Spleen (tissue), 11 donors: ENCODE measurements at regions not wholly inside any gene's neighbourhood (a gene's known extent, or its start where the extent isn't known, plus 50 kb on each side); places are given as distances from the start of the nearest gene placed in this dataset.

Experiments used
- DNase-seq: peaks from one replicate; pipeline ENCODE4 v3.0.0-alpha.2; 2020
- H3K27ac ChIP-seq, 8 donors: fragments of 200-600 bp; sonication (generic) in 7 of 8; 1 replicate in 4 of 8; 2 replicates in 4 of 8; pipeline versions ENCODE4 v1.5.0 to v1.8.0; 2016 to 2021; ENCODE audit warnings: inconsistent platforms in 4 of 8, mild to moderate bottlenecking in 4 of 8, moderate library complexity in 1 of 8
- H3K27me3 ChIP-seq, 7 donors: fragments of 200-600 bp; sonication (generic) in 6 of 7; replicated peaks in 1 of 7; 1 replicate in 4 of 7; 2 replicates in 3 of 7; pipeline versions ENCODE4 v1.5.0 to v1.8.0; 2016 to 2021; ENCODE audit warnings: inconsistent platforms in 3 of 7, mild to moderate bottlenecking in 1 of 7
- H3K36me3 ChIP-seq, 6 donors: fragments of 200-600 bp; sonication (generic) in 5 of 6; 1 replicate in 4 of 6; 2 replicates in 2 of 6; pipeline versions ENCODE4 v1.5.0 to v1.8.0; 2016 to 2021; ENCODE audit warnings: inconsistent platforms in 2 of 6
- H3K4me1 ChIP-seq, 6 donors: fragments of 200-600 bp; sonication (generic) in 5 of 6; 1 replicate in 3 of 6; 2 replicates in 3 of 6; pipeline versions ENCODE4 v1.5.0 to v1.8.0; 2016 to 2021; ENCODE audit warnings: inconsistent platforms in 3 of 6
- H3K4me3 ChIP-seq, 8 donors: fragments of 200-600 bp; sonication (generic) in 7 of 8; 1 replicate in 4 of 8; 2 replicates in 4 of 8; pipeline versions ENCODE4 v1.5.0 to v1.8.0; 2016 to 2021; ENCODE audit warnings: inconsistent platforms in 4 of 8, mild to moderate bottlenecking in 4 of 8, moderate library complexity in 2 of 8
- H3K9me3 ChIP-seq, 8 donors: fragments of 200-600 bp; sonication (generic) in 7 of 8; 1 replicate in 4 of 8; 2 replicates in 4 of 8; pipeline versions ENCODE4 v1.5.0 to v1.8.0; 2016 to 2021; ENCODE audit warnings: inconsistent platforms in 4 of 8
- CTCF ChIP-seq, 11 experiments: fragments of 200-600 bp in 7 of 11; fragments of 450-650 bp in 4 of 11; sonication (generic) in 4 of 11; IDR thresholded peaks in 8 of 11; conservative IDR thresholded peaks in 3 of 11; 1 replicate in 7 of 11; 2 replicates in 4 of 11; pipeline versions ENCODE4 v1.4.0 to v1.8.0; 2016 to 2021; ENCODE audit warnings: antibody characterized with exemption in 11 of 11, inconsistent platforms in 4 of 11, mild to moderate bottlenecking in 1 of 11
- POLR2A ChIP-seq, 3 donors: fragments of 450-650 bp; IDR thresholded peaks; one replicate each; pipeline ENCODE4 v1.5.1; 2017; ENCODE audit warnings: antibody characterized with exemption in 3 of 3, mild to moderate bottlenecking in 1 of 3
- POLR2AphosphoS5 ChIP-seq, 3 donors: sonication (generic); formaldehyde crosslinking; IDR thresholded peaks; one replicate each; pipeline ENCODE4 v1.5.1; 2017; ENCODE audit warnings: antibody characterized with exemption in 3 of 3
- WGBS, 5 donors: extraction: QIAGEN DNeasy Blood & Tissue Kit in 3 of 5; methylation state at CpG; one replicate each; pipeline versions ENCODE4 v1.1.5 to v1.1.7; 2013 to 2018; 5-methylcytosine and 5-hydroxymethylcytosine counted together
- intact Hi-C: fragments of 100-400 bp; cut with DNase I; formaldehyde crosslinking; loops from one replicate; pipeline ENCODE4 v1.15.0; 2023; ENCODE audit warnings: low total_unique reads
- donor health status: healthy with polysubstance abuse.
- donor health status: DM: no; HTN: no; CAD: no; lungs with moderate emphysema.
- donor health status: DM: no; HTN: no; CAD: no.
- donor health status: Bipolar disorder and iron deficiency.
- donor health status: healthy.
- donor health status: DM: no; HTN: no; CAD: no.
- donor health status: DM: yes; HTN: yes; CAD: no.

DNA sequence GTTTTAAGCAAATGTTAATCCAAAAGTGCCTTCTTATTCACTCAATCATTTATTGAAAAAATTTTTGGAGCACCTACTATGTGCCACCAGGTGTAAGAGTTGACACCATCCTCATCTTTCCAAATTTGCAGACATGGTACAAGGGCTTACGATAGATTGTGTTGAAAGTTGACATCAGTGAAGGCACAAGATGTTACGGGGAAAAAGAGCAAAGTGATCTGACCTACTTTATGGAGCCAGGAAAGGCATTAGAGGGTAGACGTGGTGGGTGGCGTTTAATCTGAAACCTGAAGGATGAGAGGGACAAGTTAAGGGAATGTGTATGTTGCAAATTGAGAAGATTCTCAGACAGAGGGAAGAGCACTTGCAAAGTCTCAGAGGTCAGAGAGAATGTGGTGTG lies 167.8 kb upstream of the HAND2 start:
- intact Hi-C loops, result no loop called here
- Histone ChIP-seq H3K36me3 (no peaks in the 10 kb centered on the region), H3K27ac (no peak overlapping the region), H3K27me3 (no peaks in the 10 kb centered on the region), H3K9me3 (no peaks in the 10 kb centered on the region), H3K4me3 (no peak overlapping the region), H3K4me1 (no peaks in the 10 kb centered on the region)
- DNase-seq, result no peak
- no peak for TF ChIP-seq POLR2A (IDR thresholded peaks at IDR 0.05)
- no peak for TF ChIP-seq CTCF (IDR thresholded peaks at IDR 0.05 in 8 of 11, conservative IDR thresholded peaks at IDR 0.05 in 3 of 11)
- TF ChIP-seq POLR2AphosphoS5 (IDR thresholded peaks at IDR 0.05), result no peak
- WGBS, 5 donors, result 61 to 83% (median 79%) methylated on average over 4 of the region's 4 CpGs

GRCh38 chr4:173696551-173696950 lies 166.5 kb upstream of the HAND2 start:
- intact Hi-C loops, result no loop called here
- no peaks in the 10 kb centered on the region for H3K27me3 ChIP-seq
- 94 to 100% (median 96%) methylated on average over 1 of the region's 1 CpG for WGBS, 5 donors
- no peaks in the 10 kb centered on the region for H3K36me3 ChIP-seq
- H3K4me3 ChIP-seq, result no peak overlapping the region
- H3K4me1 ChIP-seq, result no peaks in the 10 kb centered on the region
- no peak for DNase-seq
- no peak for TF ChIP-seq POLR2AphosphoS5 (IDR thresholded peaks at IDR 0.05)
- no peak for TF ChIP-seq CTCF (IDR thresholded peaks at IDR 0.05 in 8 of 11, conservative IDR thresholded peaks at IDR 0.05 in 3 of 11)
- no peak for TF ChIP-seq POLR2A (IDR thresholded peaks at IDR 0.05)
- no peaks in the 10 kb centered on the region for H3K9me3 ChIP-seq
- no peak overlapping the region for H3K27ac ChIP-seq

- Histone ChIP-seq H3K4me3 (no peak overlapping the region), H3K27ac (no peak overlapping the region), H3K27me3 (no peaks in the 10 kb centered on the region), H3K36me3 (no peaks in the 10 kb centered on the region), H3K4me1 (no peaks in the 10 kb centered on the region), H3K9me3 (no peaks in the 10 kb centered on the region)
- 70 to 75% (median 74%) methylated on average over 5 of the region's 5 CpGs for WGBS, 5 donors
- TF ChIP-seq POLR2AphosphoS5 (IDR thresholded peaks at IDR 0.05) (no peak), CTCF (IDR thresholded peaks at IDR 0.05 in 8 of 11, conservative IDR thresholded peaks at IDR 0.05 in 3 of 11) (no peak), POLR2A (IDR thresholded peaks at IDR 0.05) (no peak)
- DNase-seq, result no peak
- intact Hi-C loops, result no loop called here
These were observed 166.0 kb upstream of the HAND2 start for GRCh38 chr4:173696011-173696410.

DNA sequence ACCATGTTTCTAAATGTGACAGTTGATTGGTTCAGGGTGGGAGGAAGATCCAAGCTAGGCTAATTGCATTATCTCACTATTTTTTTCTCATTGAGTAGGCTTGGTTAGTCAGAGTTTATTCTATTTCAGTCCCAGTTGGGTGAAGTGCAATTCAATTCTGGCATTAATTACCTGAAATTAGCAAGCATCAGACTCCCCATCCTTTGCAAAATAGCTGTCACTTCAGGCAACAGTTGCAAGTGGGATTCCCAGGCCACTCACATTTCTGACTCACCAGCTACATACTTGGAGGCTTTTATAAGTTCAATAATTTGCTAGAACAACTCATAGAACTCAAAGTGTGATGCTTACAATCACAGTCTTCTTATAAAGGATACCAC lies 155.8 kb upstream of the HAND2 start:
- intact Hi-C loops, result no loop called here
- no peak for DNase-seq
- H3K27ac ChIP-seq, result no peak overlapping the region
- H3K4me1 ChIP-seq, result no peaks in the 10 kb centered on the region
- no peak overlapping the region for H3K4me3 ChIP-seq
- H3K9me3 ChIP-seq, result no peaks in the 10 kb centered on the region
- H3K36me3 ChIP-seq, result no peaks in the 10 kb centered on the region
- no peaks in the 10 kb centered on the region for H3K27me3 ChIP-seq
- TF ChIP-seq POLR2AphosphoS5 (IDR thresholded peaks at IDR 0.05) (no peak), POLR2A (IDR thresholded peaks at IDR 0.05) (no peak), CTCF (IDR thresholded peaks at IDR 0.05 in 8 of 11, conservative IDR thresholded peaks at IDR 0.05 in 3 of 11) (no peak)
